Prostate gland (tissue), 2 donors: ENCODE measurements at regions not wholly inside any gene's neighbourhood (a gene's known extent, or its start where the extent isn't known, plus 50 kb on each side); places are given as distances from the start of the nearest gene placed in this dataset.
"Not testable (repeated sequence)": the region's sequence is repeated elsewhere in the genome, so short reads cannot be mapped to it uniquely, and the experiment has no call there.

Source experiments
- CTCF ChIP-seq, 4 experiments: fragments of 200-600 bp in 2 of 4; fragments of 450-650 bp in 2 of 4; sonication (generic) in 2 of 4; IDR thresholded peaks; 1 replicate in 3 of 4; 2 replicates in 1 of 4; pipeline ENCODE4 v1.5.1; 2016 to 2019; ENCODE audit warnings: antibody characterized with exemption in 4 of 4, mild to moderate bottlenecking in 2 of 4, moderate library complexity in 2 of 4
- POLR2A ChIP-seq: fragments of 450-650 bp; IDR thresholded peaks from one replicate; pipeline ENCODE4 v1.6.1; 2016; ENCODE audit warnings: antibody characterized with exemption, mild to moderate bottlenecking
- POLR2AphosphoS5 ChIP-seq: sonication (generic); formaldehyde crosslinking; IDR thresholded peaks from one replicate; pipeline ENCODE4 v1.6.1; 2017; ENCODE audit warnings: antibody characterized with exemption

GRCh38 chrX:101780421-101780820 is 120.8 kb upstream of the ARMCX2 start:
- TF ChIP-seq POLR2A; POLR2AphosphoS5; CTCF (IDR thresholded peaks at IDR 0.05): not testable (repeated sequence)
